ENCODE measurements at regions not wholly inside any gene's neighbourhood (a gene's known extent, or its start where the extent isn't known, plus 50 kb on each side); places are given as distances from the start of the nearest gene placed in this dataset.
A peak's percentile ranks its signal among the peaks of the same experiment; 100 is the strongest.

- no peak overlapping the region for H3K4me3 ChIP-seq (ENCODE audit: control insufficient read depth, low read depth, low read length)
- no peak for DNase-seq (ENCODE audit: low read depth)
- TF ChIP-seq CTCF (conservative IDR thresholded peaks at IDR 0.05; ENCODE audit: control insufficient read depth, insufficient read depth, low read depth, low read length) = no peak
Measured at GRCh38 chr1:222967466-222968240, 152.8 kb downstream of the DISP1 start.

GRCh38 chr1:222970040-222970439 lies 155.2 kb downstream of the DISP1 start:
- H3K4me3 ChIP-seq (ENCODE audit: control insufficient read depth, low read depth, low read length) = no peak overlapping the region
- DNase-seq (ENCODE audit: low read depth) = no peak
- TF ChIP-seq CTCF (conservative IDR thresholded peaks at IDR 0.05; ENCODE audit: control insufficient read depth, insufficient read depth, low read depth, low read length) = no peak

GRCh38 chr1:222970711-222971110 lies 155.9 kb downstream of the DISP1 start:
- H3K4me3 ChIP-seq (ENCODE audit: control insufficient read depth, low read depth, low read length) = no peak overlapping the region
- no peak for DNase-seq (ENCODE audit: low read depth)
- TF ChIP-seq CTCF (conservative IDR thresholded peaks at IDR 0.05; ENCODE audit: control insufficient read depth, insufficient read depth, low read depth, low read length) = no peak

GRCh38 chr1:222971146-222971545 lies 156.3 kb downstream of the DISP1 start:
- TF ChIP-seq CTCF (conservative IDR thresholded peaks at IDR 0.05; ENCODE audit: control insufficient read depth, insufficient read depth, low read depth, low read length) = no peak
- DNase-seq (ENCODE audit: low read depth) = no peak
- H3K4me3 ChIP-seq (ENCODE audit: control insufficient read depth, low read depth, low read length) = no peak overlapping the region

- no peak overlapping the region for H3K4me3 ChIP-seq (ENCODE audit: control insufficient read depth, low read depth, low read length)
- TF ChIP-seq CTCF (conservative IDR thresholded peaks at IDR 0.05; ENCODE audit: control insufficient read depth, insufficient read depth, low read depth, low read length) = no peak
- no peak for DNase-seq (ENCODE audit: low read depth)
Measured at GRCh38 chr1:222973561-222973960, 158.7 kb downstream of the DISP1 start.

GRCh38 chr1:222974496-222974895 lies 159.7 kb downstream of the DISP1 start:
- no peak for TF ChIP-seq CTCF (conservative IDR thresholded peaks at IDR 0.05; ENCODE audit: control insufficient read depth, insufficient read depth, low read depth, low read length)
- no peak overlapping the region for H3K4me3 ChIP-seq (ENCODE audit: control insufficient read depth, low read depth, low read length)
- peak; percentile 97 for DNase-seq (ENCODE audit: low read depth)

Data from fibroblast of mammary gland (primary cell).